ENCODE measurements at regions not wholly inside any gene's neighbourhood (a gene's known extent, or its start where the extent isn't known, plus 50 kb on each side); places are given as distances from the start of the nearest gene placed in this dataset.

DNA sequence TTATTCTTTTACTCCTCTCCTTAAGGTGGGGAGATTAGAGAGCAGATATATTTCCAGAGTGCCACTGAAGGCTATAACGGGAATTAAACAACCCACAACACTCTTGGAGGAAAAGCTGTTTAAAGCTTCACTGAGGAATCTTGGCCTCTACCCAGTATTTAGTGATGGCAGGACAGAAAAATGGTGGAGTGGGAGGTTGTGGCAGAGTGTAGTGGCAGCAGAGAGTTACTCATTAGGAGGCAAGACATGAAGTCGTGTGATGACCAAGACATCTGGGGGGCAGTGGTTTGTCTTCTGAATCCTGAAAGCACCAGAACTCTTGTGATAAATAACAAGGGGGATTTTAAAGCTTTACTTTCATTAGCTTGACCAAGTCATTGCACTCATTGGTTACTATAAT lies 563.5 kb upstream of the SLITRK5 start:
- TF ChIP-seq, protein P1, sequence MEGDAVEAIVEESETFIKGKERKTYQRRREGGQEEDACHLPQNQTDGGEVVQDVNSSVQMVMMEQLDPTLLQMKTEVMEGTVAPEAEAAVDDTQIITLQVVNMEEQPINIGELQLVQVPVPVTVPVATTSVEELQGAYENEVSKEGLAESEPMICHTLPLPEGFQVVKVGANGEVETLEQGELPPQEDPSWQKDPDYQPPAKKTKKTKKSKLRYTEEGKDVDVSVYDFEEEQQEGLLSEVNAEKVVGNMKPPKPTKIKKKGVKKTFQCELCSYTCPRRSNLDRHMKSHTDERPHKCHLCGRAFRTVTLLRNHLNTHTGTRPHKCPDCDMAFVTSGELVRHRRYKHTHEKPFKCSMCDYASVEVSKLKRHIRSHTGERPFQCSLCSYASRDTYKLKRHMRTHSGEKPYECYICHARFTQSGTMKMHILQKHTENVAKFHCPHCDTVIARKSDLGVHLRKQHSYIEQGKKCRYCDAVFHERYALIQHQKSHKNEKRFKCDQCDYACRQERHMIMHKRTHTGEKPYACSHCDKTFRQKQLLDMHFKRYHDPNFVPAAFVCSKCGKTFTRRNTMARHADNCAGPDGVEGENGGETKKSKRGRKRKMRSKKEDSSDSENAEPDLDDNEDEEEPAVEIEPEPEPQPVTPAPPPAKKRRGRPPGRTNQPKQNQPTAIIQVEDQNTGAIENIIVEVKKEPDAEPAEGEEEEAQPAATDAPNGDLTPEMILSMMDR (IDR thresholded peaks at IDR 0.05): no peak
- TF ChIP-seq EZH2 (IDR thresholded peaks at IDR 0.05): no peak
- no peak for TF ChIP-seq EZH2phosphoT487 (IDR thresholded peaks at IDR 0.05)

Measured in neural progenitor cell (in vitro differentiated cells).